BJ (cell line): ENCODE measurements at regions not wholly inside any gene's neighbourhood (a gene's known extent, or its start where the extent isn't known, plus 50 kb on each side); places are given as distances from the start of the nearest gene placed in this dataset.

Source experiments
- CTCF ChIA-PET: fragments of 350-600 bp; formaldehyde crosslinking; extraction: SDS; loops from one replicate; lab custom pipeline; 2021; ENCODE audit warnings: antibody characterized with exemption, inconsistent platforms; lab: Yijun Ruan, JAX
- POLR2A ChIA-PET: fragments of 300-600 bp; sonication (Branson Sonifier 250); formaldehyde crosslinking; extraction: SDS; loops from one replicate; lab custom pipeline; 2021; ENCODE audit warnings: antibody characterized with exemption; lab: Charles Lee
- DNase-seq: peaks from one replicate; pipeline ENCODE4 v3.0.0-alpha.2; 2011; ENCODE audit warnings: low read depth
- H3K27me3 ChIP-seq: 2 replicates; pipeline ENCODE4 v1.6.0; 2011; ENCODE audit warnings: low read length; ENCODE audit not compliant: control insufficient read depth, insufficient read depth
- H3K36me3 ChIP-seq: 2 replicates; pipeline ENCODE4 v1.5.1; 2011; ENCODE audit warnings: low read length; ENCODE audit not compliant: control insufficient read depth, insufficient read depth
- H3K4me3 ChIP-seq: 2 replicates; pipeline ENCODE4 v1.5.1; 2011; ENCODE audit warnings: low read depth, mild to moderate bottlenecking, control low read depth, low read length
- TF ChIP-seq, protein P1 (sequence below): IDR thresholded peaks from 2 replicates; pipeline ENCODE4 v1.5.1; 2011; ENCODE audit warnings: low read depth, mild to moderate bottlenecking, control low read depth, inconsistent platforms, low read length, moderate library complexity; ENCODE audit not compliant: insufficient read depth

DNA sequence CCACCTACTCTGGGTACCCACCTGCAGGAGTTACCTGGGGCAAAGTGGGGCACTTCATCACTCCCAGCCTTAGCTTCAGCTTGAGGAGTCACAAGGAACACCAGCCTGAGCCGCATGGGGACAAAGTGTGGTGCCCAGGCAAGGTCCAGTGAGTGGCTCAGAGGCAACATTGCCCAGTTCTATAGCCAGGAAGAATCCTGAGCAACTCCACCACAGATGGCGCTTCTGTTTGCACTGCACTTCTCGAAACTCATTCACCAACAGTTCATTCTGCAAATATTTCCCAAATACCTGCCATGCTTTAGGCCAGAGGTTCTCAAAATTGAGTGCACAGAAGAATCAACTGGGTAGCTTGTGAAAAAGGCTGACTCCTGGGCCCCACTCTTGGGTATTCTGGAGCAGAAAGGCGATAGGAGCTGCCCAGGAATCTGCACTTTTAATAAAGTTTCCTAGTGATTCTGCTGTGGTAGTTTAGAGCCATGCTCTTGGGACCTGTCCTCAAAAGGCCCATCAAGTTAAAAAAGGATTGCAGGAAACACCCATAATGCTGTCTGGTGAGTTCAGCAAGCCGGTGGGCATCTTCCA, 83.1 kb downstream of the VEGFA start:
- no peak for DNase-seq
- ChIA-PET CTCF (interaction anchor here (1.2 to 1.3 kb wide), 2 partner anchors 84 to 98 kb away, joined by 3 read pairs; no protein-coding TSS in a partner anchor), POLR2A (no interaction called here)
- no peak overlapping the region for H3K4me3 ChIP-seq
- H3K36me3 ChIP-seq = no peaks in the 10 kb centered on the region
- TF ChIP-seq, protein P1, sequence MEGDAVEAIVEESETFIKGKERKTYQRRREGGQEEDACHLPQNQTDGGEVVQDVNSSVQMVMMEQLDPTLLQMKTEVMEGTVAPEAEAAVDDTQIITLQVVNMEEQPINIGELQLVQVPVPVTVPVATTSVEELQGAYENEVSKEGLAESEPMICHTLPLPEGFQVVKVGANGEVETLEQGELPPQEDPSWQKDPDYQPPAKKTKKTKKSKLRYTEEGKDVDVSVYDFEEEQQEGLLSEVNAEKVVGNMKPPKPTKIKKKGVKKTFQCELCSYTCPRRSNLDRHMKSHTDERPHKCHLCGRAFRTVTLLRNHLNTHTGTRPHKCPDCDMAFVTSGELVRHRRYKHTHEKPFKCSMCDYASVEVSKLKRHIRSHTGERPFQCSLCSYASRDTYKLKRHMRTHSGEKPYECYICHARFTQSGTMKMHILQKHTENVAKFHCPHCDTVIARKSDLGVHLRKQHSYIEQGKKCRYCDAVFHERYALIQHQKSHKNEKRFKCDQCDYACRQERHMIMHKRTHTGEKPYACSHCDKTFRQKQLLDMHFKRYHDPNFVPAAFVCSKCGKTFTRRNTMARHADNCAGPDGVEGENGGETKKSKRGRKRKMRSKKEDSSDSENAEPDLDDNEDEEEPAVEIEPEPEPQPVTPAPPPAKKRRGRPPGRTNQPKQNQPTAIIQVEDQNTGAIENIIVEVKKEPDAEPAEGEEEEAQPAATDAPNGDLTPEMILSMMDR = no peak
- H3K27me3 ChIP-seq = no peaks in the 10 kb centered on the region

DNA sequence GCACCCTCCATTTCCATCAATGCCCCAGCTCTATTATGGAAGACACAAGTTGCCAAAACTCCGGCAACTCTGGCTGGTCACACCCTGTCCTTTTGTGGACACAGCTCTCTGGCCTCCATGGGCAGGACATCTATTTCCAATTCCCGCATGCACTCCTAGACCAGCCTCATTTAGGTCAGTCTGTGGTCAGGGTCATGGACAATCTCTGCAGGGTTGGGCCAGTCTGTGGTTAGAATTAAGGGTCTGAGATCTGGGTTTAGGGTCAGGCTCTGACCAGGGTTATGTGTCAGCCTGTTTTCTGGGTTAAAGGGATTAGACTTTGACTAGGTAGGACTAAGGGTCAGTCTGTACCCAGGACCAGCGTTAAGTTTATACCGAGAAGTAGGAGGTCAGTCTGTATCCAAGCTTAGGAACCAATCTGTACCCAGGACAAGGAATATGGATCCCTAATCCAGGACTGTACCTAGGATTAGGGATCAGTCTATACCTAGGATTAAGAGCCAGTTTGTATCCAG, 82.4 kb downstream of the VEGFA start:
- TF ChIP-seq, protein P1 = no peak

DNA sequence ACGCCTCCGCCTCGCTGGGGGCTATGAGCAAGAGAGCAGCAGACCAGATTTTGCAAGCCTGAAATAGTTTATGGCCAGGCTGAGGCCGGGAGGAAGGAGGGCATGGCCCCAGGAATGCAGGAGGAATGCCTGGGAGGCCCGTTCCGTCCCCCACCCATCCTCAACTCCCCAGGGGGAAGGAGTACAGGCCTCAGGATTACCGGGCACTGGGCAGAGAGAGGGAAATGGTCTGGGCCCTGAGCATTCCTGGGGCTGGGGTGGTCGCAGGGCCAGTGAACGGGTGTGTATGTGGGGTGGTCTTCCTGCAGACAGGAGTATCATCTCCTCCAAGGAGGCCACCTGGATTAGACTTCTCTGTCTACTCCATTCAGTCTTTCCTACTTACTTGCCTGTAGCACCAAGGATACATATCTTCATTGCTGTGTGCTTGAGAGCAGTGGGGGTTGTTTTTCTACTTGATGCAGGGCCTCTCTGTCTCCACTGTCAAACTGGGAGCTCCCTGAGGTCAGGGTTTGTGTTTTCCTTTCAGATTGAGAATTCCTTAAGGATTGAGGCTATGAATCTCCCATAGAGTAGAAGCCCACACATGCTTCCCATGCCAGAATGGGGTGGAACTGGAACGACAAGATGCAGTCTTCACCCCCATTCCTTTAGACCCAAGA, 81.3 kb downstream of the VEGFA start:
- peak; percentile 64 for DNase-seq
- ChIA-PET POLR2A (no interaction called here), CTCF (interaction anchor here (1.5 to 3.6 kb wide), 2 partner anchors 77 to 82 kb away, joined by 6 to 13 read pairs; partner anchors contain the start of gene VEGFA)
- H3K27me3 ChIP-seq = no peaks in the 10 kb centered on the region
- TF ChIP-seq, protein P1 = no peak
- H3K4me3 ChIP-seq = no peak overlapping the region
- H3K36me3 ChIP-seq = no peaks in the 10 kb centered on the region

More for the DNA sequence above, 82.4 kb downstream of the VEGFA start:
- ChIA-PET CTCF (interaction anchor here (1.2 to 1.3 kb wide), 2 partner anchors 83 to 98 kb away, joined by 3 read pairs; no protein-coding TSS in a partner anchor), POLR2A (no interaction called here)
- Histone ChIP-seq H3K27me3 (no peaks in the 10 kb centered on the region), H3K4me3 (no peak overlapping the region), H3K36me3 (no peaks in the 10 kb centered on the region)
- DNase-seq = no peak

DNA sequence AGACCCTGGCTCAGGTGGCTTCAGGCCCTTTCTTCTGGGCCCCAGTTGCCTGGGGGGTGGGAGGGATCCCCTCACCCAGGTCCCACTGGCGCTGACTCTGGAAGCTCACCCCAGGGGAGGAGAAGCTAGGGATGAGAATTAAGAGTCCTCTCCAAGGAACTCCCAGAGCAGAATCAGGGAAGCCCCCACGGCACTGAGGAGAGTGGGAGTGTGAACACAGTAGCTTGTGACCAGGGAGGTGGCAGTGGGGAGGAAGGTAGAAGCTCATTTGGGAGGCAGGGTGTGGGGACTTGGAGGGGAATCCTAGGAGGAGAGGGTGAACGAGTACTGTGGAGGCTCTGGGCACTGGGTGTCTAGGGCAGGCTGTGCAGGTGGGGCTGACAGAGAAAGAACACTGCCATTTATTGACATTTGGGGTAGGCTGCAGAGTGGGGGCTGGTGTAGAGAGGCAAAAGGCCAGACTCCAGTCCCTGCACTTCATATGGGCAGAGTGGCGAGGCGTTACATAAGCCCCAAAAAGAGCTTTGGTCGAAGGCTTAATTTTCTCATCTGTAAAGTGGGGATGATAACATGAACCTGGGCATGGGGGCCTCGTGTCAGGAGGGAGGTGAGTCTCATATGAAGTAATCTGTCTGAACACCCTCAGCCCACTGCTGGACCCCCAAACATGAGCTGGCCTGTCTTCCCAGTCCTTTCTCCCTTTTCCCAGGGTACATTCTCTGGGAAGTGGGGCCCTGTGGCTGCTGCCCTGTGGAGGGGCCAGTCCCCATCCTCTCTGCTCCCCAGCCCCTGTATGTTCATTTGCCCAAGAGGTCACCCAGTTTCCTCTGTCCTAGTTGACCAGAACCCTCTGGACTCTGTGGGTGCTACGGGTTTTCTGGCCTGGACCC, 80.5 kb downstream of the VEGFA start:
- ChIA-PET CTCF (interaction anchor here (1.5 to 3.6 kb wide), 2 partner anchors 76 to 81 kb away, joined by 6 to 13 read pairs; partner anchors contain the start of gene VEGFA), POLR2A (no interaction called here)
- DNase-seq = no peak
- TF ChIP-seq, protein P1 = no peak
- H3K27me3 ChIP-seq = no peaks in the 10 kb centered on the region
- no peak overlapping the region for H3K4me3 ChIP-seq
- H3K36me3 ChIP-seq = no peaks in the 10 kb centered on the region
